HG02852 (cell line): ENCODE measurements at regions not wholly inside any gene's neighbourhood (a gene's known extent, or its start where the extent isn't known, plus 50 kb on each side); places are given as distances from the start of the nearest gene placed in this dataset.

Source experiments
- ATAC-seq: cut with Tn5 transposase; IDR thresholded peaks from one replicate; pipeline ENCODE4 v1.9.1; 2021; ENCODE audit warnings: mild to moderate bottlenecking, moderate library complexity; ENCODE audit not compliant: unreplicated experiment

- ATAC-seq, result no peak
Measured at GRCh38 chr13:106143392-106143791, 392.1 kb downstream of the EFNB2 start.

- no peak for ATAC-seq
Measured at GRCh38 chr13:106140476-106140875, 395.0 kb downstream of the EFNB2 start.

- ATAC-seq, result no peak
Measured at GRCh38 chr13:106139942-106140341, 395.5 kb downstream of the EFNB2 start.

GRCh38 chr13:106139377-106139776 lies 396.1 kb downstream of the EFNB2 start:
- no peak for ATAC-seq

GRCh38 chr13:106138620-106139019 lies 396.8 kb downstream of the EFNB2 start:
- no peak for ATAC-seq

- ATAC-seq, result no peak
Measured at GRCh38 chr13:106133025-106133424, 402.4 kb downstream of the EFNB2 start.

- no peak for ATAC-seq
Measured at GRCh38 chr13:106132216-106132615, 403.2 kb downstream of the EFNB2 start.

GRCh38 chr13:106129993-106130392 lies 405.5 kb downstream of the EFNB2 start:
- ATAC-seq, result no peak

GRCh38 chr13:106129273-106129672 lies 406.2 kb downstream of the EFNB2 start:
- ATAC-seq, result no peak

GRCh38 chr13:106122234-106122633 lies 413.2 kb downstream of the EFNB2 start:
- ATAC-seq, result no peak

GRCh38 chr13:106121173-106121754 lies 414.2 kb downstream of the EFNB2 start:
- ATAC-seq, result no peak

GRCh38 chr13:106118996-106119395 lies 416.5 kb downstream of the EFNB2 start:
- ATAC-seq, result no peak

GRCh38 chr13:106118050-106118449 lies 417.4 kb downstream of the EFNB2 start:
- no peak for ATAC-seq

GRCh38 chr13:106117640-106118039 lies 417.8 kb downstream of the EFNB2 start:
- ATAC-seq, result no peak

- no peak for ATAC-seq
Measured at GRCh38 chr13:106117035-106117434, 418.4 kb downstream of the EFNB2 start.

GRCh38 chr13:106115081-106115480 lies 420.4 kb downstream of the EFNB2 start:
- ATAC-seq, result no peak

- no peak for ATAC-seq
Measured at GRCh38 chr13:106113796-106114195, 421.7 kb downstream of the EFNB2 start.

- no peak for ATAC-seq
Measured at GRCh38 chr13:106112191-106112590, 423.3 kb downstream of the EFNB2 start.

GRCh38 chr13:106110241-106110855 lies 425.1 kb downstream of the EFNB2 start:
- ATAC-seq, result no peak

GRCh38 chr13:106109391-106109791 lies 426.1 kb downstream of the EFNB2 start:
- no peak for ATAC-seq

GRCh38 chr13:106108346-106108745 lies 427.1 kb downstream of the EFNB2 start:
- no peak for ATAC-seq

GRCh38 chr13:106107061-106107460 lies 428.4 kb downstream of the EFNB2 start:
- no peak for ATAC-seq

- ATAC-seq, result no peak
Measured at GRCh38 chr13:106105153-106105552, 430.3 kb downstream of the EFNB2 start.
